Hepatocyte (in vitro differentiated cells): ENCODE measurements at regions not wholly inside any gene's neighbourhood (a gene's known extent, or its start where the extent isn't known, plus 50 kb on each side); places are given as distances from the start of the nearest gene placed in this dataset.

Source experiments
- CTCF ChIP-seq: fragments of 200-600 bp; sonication (generic); IDR thresholded peaks from 2 replicates; pipeline ENCODE4 v1.5.1; 2016; ENCODE audit warnings: antibody characterized with exemption, mild to moderate bottlenecking; ENCODE audit not compliant: poor library complexity
- EZH2 ChIP-seq: fragments of 200-600 bp; sonication (generic); IDR thresholded peaks from 2 replicates; pipeline ENCODE4 v1.6.1; 2016; ENCODE audit warnings: antibody characterized with exemption, mild to moderate bottlenecking, borderline replicate concordance

GRCh38 chr5:125036494-125036893, 290.1 kb upstream of the ZNF608 start:
- TF ChIP-seq CTCF (no peak), EZH2 (no peak)
